Stromal cell of bone marrow (primary cell): ENCODE measurements at regions not wholly inside any gene's neighbourhood (a gene's known extent, or its start where the extent isn't known, plus 50 kb on each side); places are given as distances from the start of the nearest gene placed in this dataset.
"Not testable (repeated sequence)": the region's sequence is repeated elsewhere in the genome, so short reads cannot be mapped to it uniquely, and the experiment has no call there.

Experiments used
- DNase-seq: peaks from one replicate; pipeline ENCODE4 v3.0.0-alpha.2; 2012; ENCODE audit warnings: low read depth

- no peak for DNase-seq
These were observed 78.6 kb upstream of the HPCAL1 start for GRCh38 chr2:10223932-10224720.

GRCh38 chr2:10224734-10225133 lies 78.0 kb upstream of the HPCAL1 start:
- DNase-seq = no peak

- no peak for DNase-seq
These were observed 77.2 kb upstream of the HPCAL1 start for GRCh38 chr2:10225291-10226037.

DNA sequence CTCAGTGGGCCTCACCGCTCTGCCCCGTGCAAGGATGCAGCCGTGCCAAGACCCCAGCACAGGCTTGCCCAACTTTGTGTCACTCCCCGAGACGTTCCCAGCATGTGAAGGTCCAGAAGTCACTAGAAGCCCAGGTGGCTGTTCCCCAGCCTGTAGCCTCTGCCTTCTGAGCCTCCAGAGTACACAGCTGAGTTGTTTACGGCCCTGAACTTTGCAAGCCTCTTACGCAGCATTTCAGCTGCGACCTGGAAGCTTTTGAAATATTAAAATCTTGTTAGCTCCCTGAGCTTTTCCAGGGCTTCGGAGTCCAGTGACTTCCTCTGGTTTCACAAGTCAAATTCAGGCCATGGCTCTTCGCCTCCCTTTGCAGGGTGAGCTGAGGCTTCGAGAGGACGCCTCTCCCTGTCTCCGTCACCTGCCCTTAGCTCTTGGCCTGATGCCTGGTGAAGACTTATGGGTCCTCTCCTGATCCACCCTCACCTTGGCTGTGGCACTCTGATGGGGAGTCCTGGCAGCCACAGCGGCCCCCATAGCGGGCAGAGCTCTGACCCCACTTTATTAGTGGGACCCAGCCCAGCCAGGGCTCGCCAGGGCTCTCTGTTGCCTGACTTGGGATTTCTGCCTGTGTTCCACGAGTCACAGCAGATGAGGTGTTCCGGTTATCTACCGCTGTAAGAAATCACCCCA lies 76.5 kb upstream of the HPCAL1 start:
- no peak for DNase-seq

DNA sequence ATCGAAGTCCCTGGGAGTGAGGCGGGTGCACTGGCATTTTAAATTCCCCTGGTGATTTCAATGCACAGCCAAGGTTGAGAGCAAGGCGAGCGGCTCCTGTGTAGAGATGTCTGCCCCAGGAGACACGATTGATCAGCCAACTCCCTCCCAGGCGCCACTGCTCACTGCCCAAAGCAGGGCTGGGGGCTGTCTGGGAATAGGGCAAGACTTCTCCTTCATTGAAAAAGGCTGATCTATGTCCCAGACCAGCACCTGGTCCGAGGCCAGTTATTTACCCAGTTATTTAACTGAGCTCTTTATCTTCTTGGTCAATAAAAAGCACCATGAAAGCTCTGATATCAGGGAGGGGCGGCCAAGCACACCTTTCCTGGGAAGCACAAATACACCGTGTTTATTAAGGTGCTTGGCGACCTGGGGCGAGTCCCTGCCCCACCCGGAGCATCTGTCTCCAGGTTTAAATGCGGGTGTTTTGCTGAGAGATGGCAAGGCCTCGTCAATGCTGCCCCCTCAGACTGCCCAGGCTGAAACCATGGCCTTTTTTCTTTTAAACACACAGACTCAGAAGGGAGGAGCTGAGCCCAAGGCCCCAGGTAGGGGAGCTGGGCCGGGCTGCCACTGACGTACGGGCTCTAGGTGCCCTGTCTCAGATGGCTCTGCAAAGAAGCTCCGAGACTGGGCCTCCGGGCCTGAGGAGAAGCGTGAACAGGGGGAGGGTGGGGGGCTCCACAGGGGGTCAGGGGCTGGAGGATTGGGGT lies 73.9 kb upstream of the HPCAL1 start:
- DNase-seq = no peak

DNA sequence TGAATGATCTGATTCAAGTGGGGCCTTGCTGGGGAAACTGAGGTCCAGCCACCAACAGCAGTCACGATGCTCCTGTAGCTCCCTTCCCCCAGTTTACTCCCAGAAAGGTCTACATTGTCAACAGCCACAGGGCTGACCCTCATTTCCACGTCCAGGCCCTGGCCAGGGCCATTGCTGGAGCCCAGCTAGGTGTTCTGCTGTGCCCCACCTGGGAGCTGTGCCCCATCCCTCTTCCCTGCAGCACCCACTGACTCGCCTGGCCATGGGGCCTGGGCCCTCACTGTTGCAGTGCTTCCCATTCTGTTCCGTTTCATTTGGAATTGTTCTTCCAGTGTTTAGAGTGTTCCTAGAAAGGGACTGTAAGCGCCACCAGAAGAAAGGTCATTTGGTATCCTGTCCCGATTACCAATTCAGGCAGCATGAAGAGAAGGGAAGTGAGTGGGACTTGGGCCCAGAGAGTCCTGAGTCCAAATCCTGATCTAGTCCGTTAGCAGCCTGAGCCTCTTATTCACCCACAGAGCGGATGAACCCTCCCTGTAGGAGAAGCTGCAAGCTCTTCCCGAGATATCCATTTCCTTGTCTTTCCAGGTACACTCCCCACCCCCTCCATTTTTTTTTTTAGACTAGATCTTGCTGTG lies 73.1 kb upstream of the HPCAL1 start:
- DNase-seq = no peak

GRCh38 chr2:10230499-10230898 lies 72.2 kb upstream of the HPCAL1 start:
- no peak for DNase-seq

DNA sequence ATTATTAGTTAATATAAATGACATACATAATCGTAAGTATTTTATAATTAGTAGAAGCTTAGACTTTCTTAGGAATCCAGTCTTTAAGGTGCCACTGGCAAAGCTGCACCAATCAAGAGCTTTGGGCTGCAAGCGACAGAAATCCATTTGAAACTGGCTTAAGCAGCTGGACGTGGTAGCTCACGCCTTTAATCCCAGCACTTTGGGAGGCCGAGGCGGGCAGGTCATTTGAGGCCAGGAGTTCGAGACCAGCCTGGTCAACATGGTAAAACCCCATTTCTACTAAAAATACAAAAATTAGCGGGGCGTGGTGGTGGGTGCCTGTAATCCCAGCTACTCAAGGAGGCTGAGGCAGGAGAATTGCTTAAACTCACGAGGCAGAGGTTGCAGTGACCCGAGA lies 71.8 kb upstream of the HPCAL1 start:
- not testable (repeated sequence) for DNase-seq

GRCh38 chr2:10231551-10232085 lies 71.1 kb upstream of the HPCAL1 start:
- DNase-seq = no peak

- DNase-seq = no peak
These were observed 70.4 kb upstream of the HPCAL1 start for GRCh38 chr2:10232096-10232815.

DNA sequence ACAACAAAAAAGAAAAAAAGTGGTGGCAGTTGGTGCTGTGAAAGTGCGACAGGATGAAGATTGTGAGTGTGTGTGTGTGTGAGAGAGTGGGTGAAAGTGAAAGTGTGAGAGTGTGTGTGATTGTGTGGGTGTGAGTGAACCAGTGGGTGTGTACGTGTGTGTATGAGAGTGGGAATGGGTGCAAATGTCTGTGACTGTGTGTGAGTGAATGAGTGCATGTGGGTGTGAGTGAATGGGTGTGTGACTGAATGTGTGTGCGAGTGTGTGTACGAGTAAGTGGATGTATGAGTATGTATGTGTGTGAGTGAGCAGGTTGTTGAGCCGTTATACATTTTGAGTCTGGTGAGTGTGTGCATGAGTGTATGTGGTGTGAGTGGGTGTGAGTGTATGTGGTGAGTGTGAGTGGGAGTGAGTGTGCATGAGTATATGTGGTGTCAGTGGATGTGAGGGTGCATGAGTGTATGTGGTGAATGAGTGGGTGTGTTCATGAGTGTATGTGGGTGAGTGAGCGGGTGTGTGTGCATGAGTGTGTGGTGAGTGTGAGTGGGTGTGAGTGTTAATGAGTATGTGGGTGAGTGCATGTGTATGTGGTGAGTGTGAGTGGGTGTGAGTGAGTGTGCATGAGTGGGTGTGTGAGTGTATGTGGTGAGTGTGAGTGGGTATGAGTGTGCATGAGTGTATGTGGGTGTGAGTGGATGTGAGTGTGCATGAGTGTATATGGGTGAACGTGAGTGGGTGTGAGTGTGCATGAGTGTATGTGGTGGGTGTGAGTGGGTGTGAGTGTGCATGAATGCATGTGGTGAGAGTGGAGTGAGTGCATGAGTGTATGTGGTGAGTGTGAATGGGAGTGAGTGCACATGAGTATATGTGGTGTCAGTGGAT lies 69.3 kb upstream of the HPCAL1 start:
- DNase-seq = no peak

GRCh38 chr2:10234013-10234306 lies 68.7 kb upstream of the HPCAL1 start:
- no peak for DNase-seq

GRCh38 chr2:10234409-10235094 lies 68.2 kb upstream of the HPCAL1 start:
- no peak for DNase-seq

DNA sequence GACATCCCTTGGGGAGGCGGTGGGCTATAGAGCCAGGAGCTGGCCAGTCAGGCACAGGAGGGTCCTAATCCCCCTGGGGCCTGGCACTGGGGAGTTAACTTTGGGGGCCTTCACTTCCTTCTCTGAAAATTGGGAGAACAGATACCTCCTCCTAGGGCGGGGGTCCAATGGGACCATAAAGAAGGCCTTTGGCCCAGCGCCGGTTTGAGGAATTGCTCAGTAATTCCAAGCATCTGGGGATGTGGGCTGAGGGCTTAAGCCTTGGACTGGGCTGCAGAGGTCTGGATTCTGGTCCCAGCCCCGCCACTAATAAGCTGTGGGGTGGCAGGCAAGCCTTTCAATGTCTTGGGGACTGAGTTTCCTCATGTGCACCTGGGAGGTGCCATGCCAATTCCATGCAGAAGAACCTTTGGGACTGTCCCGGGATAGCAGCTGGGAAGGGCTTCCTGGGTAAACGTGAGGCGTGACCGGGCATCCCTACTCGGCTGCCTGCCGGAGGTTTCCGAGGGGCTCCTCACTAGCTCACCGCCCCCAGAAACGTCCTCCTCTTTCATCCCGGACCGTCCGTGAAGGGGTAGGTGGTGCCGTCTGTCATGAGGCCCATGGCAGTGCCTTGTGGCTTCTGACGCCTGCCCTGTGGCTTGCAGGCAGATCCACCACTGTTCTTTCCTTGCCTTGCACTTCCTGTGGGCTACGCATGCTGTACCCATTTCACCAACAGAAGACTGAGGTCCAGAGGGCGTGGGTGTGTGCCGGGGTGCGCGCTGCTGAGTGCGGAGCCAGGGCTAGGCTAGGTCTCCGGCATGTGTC lies 67.4 kb upstream of the HPCAL1 start:
- no peak for DNase-seq

DNA sequence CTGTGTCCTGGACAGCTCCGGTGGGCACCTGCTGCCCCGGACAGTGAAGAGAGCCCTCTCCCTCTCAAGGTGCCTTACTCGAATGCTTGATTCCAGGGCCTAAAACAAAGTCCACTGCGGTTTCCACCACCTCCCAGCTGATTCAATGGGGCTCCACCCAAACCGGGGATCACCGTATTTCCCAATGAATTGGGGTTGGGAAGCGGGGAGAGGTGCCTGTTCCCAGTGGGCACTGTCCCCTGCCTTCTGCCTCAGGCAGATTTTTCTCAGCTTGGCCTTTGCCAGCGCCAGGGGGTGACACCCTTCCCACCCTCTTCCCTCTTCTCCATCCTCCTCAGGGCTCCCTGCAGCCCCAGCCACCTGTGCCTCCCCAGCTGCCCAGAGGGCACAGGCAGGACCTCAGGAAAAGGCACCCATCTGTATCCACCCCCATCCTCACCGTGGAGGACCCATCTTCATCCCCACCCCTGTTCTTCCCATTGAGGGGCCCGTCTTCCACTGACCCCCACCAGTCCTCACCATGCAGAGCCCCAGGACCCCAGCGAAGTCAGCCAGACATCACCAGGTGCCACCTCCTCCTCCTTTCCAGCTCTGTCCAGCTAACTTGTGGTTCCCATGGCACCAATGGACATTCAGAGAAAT lies 66.7 kb upstream of the HPCAL1 start:
- no peak for DNase-seq

DNA sequence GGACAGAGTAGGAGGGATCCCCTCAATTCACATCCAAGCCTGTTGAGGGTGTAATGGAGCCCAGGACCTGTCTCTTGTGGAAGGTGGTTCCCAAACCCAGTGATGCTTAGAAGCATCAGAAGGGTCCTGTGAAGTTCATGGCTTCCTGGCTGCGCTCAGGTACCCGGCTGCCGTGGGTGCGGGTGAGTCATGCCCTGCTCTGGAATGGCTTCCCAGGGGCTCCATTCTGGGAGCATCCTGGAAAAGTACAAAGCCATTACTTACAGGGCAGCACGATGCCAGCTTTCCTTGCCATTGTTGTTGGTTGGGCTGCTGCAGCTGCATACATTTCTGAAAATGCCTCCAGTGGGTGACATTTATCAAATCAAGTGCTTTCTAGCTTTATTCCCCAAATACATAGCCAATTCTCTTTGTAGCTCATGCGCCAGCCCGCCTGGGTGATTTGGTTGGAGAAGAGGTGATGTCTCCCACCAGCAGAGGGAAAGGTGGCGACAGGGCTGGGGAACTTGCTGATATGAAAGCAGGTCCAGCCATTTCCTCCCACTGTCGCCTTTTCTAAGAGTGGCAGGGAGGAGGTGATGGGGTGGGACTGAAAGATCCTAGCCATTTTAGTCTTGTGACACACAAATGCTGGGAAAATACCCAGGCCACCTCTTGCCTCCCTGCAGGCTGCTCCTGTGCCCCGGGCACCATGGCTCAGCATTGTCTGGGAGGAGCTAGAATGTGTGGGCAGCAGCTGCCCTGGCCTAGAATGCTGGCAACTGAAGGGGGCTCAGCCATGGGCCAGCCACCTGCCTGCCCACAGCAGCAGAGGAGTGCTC lies 65.9 kb upstream of the HPCAL1 start:
- DNase-seq = no peak
